A673 (cell line): ENCODE measurements at regions not wholly inside any gene's neighbourhood (a gene's known extent, or its start where the extent isn't known, plus 50 kb on each side); places are given as distances from the start of the nearest gene placed in this dataset.
"Not testable (repeated sequence)": the region's sequence is repeated elsewhere in the genome, so short reads cannot be mapped to it uniquely, and the experiment has no call there.

Experiments
- BruUV-seq: library from RNA; stranded (reverse); fragments of 400-500 nt; replicated peaks from 2 replicates; lab custom pipeline; 2021; lab: Mats Ljungman, UMichigan
- CTCF ChIA-PET: fragments of 300-600 bp; sonication (Branson Sonifier 250); formaldehyde crosslinking; loops from one replicate; lab custom pipeline; 2022; ENCODE audit warnings: antibody characterized with exemption; lab: Charles Lee
- POLR2A ChIA-PET: fragments of 300-600 bp; sonication (Branson Sonifier 250); formaldehyde crosslinking; loops from one replicate; lab custom pipeline; 2022; ENCODE audit warnings: antibody characterized with exemption; ENCODE audit not compliant: low non-redundant PET; lab: Charles Lee
- DNase-seq: peaks from one replicate; pipeline ENCODE4 v3.0.0-alpha.2; 2015; ENCODE audit warnings: low spot score
- H3K27ac ChIP-seq: fragments of 200-600 bp; sonication (generic); 2 replicates; pipeline ENCODE4 v1.5.1; 2016; ENCODE audit warnings: mixed run types, low read depth, mild to moderate bottlenecking, mixed read lengths, antibody characterized with exemption, low read length; ENCODE audit not compliant: poor library complexity, severe bottlenecking
- H3K27me3 ChIP-seq: fragments of 200-600 bp; sonication (generic); replicated peaks from 2 replicates; pipeline ENCODE4 v1.6.1; 2017; ENCODE audit warnings: mixed run types, low read depth, mild to moderate bottlenecking, mixed read lengths, antibody characterized with exemption, low read length; ENCODE audit not compliant: insufficient read depth, poor library complexity
- H3K36me3 ChIP-seq: fragments of 200-600 bp; sonication (generic); 2 replicates; pipeline ENCODE4 v1.6.1; 2016; ENCODE audit warnings: mixed run types, mild to moderate bottlenecking, mixed read lengths, antibody characterized with exemption, low read length; ENCODE audit not compliant: insufficient read depth, poor library complexity, severe bottlenecking
- H3K4me1 ChIP-seq: fragments of 200-600 bp; sonication (generic); 2 replicates; pipeline ENCODE4 v1.6.1; 2017; ENCODE audit warnings: mixed run types, mild to moderate bottlenecking, mixed read lengths, antibody characterized with exemption, low read length; ENCODE audit not compliant: insufficient read depth, poor library complexity, severe bottlenecking
- H3K4me3 ChIP-seq: fragments of 200-600 bp; sonication (generic); 2 replicates; pipeline ENCODE4 v1.5.1; 2016; ENCODE audit warnings: low read depth, mixed run types, mild to moderate bottlenecking, mixed read lengths, low read length; ENCODE audit not compliant: poor library complexity, severe bottlenecking
- H3K9me3 ChIP-seq: fragments of 200-600 bp; sonication (generic); 2 replicates; pipeline ENCODE4 v1.6.1; 2016; ENCODE audit warnings: mixed run types, low read depth, mild to moderate bottlenecking, mixed read lengths, antibody characterized with exemption, low read length; ENCODE audit not compliant: poor library complexity, severe bottlenecking
- EZH2 ChIP-seq: fragments of 200-600 bp; sonication (generic); IDR thresholded peaks from 2 replicates; pipeline ENCODE4 v1.6.1; 2017; ENCODE audit warnings: borderline replicate concordance, low read depth, mild to moderate bottlenecking, mixed read lengths, antibody characterized with exemption, low read length; ENCODE audit not compliant: poor library complexity, severe bottlenecking
- intact Hi-C: fragments of 100-400 bp; cut with micrococcal nuclease; formaldehyde crosslinking; loops from one replicate; pipeline ENCODE4 v1.10.0; 2022; ENCODE audit not compliant: unreplicated experiment
- TF ChIP-seq, protein P1 (sequence below): fragments of 300-800, 200-600 bp; sonication (generic); conservative IDR thresholded peaks from 2 replicates; pipeline ENCODE4 v1.5.1; 2017; ENCODE audit warnings: low read depth, mild to moderate bottlenecking, antibody characterized with exemption, low read length, moderate library complexity, mixed read lengths

- CTCF ChIA-PET = no interaction called here
- no TSS peak for BruUV-seq
- TF ChIP-seq EZH2 = no peak
- TF ChIP-seq, protein P1, sequence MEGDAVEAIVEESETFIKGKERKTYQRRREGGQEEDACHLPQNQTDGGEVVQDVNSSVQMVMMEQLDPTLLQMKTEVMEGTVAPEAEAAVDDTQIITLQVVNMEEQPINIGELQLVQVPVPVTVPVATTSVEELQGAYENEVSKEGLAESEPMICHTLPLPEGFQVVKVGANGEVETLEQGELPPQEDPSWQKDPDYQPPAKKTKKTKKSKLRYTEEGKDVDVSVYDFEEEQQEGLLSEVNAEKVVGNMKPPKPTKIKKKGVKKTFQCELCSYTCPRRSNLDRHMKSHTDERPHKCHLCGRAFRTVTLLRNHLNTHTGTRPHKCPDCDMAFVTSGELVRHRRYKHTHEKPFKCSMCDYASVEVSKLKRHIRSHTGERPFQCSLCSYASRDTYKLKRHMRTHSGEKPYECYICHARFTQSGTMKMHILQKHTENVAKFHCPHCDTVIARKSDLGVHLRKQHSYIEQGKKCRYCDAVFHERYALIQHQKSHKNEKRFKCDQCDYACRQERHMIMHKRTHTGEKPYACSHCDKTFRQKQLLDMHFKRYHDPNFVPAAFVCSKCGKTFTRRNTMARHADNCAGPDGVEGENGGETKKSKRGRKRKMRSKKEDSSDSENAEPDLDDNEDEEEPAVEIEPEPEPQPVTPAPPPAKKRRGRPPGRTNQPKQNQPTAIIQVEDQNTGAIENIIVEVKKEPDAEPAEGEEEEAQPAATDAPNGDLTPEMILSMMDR = no peak
- no peak for DNase-seq
- Histone ChIP-seq H3K4me3 (no peak overlapping the region), H3K27ac (no peak overlapping the region), H3K9me3 (no peaks in the 10 kb centered on the region), H3K4me1 (no peaks in the 10 kb centered on the region), H3K27me3 (no peaks in the 10 kb centered on the region), H3K36me3 (no peaks in the 10 kb centered on the region)
- intact Hi-C loops = no loop called here
- POLR2A ChIA-PET = no interaction called here
Measured at GRCh38 chrX:7485061-7485460, 337.1 kb upstream of the PUDP start.

DNA sequence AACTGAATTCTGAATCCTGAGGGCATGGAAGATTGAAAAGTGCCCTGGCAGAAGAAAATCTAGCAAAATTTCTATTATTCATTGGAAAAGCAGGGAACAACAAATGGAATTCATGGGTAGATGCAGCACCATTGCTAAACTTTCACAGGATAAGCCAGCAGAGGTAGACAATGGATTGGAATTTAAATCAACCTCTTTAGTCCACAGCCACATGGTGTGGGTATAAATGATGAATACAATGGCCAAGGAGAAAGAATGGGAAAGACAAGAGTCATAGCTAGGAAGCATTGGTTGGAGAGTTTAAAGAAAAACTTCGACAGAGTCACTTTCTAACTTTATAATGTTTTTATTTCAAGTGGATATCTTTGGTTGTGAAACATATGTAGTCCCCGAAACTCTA is 332.8 kb upstream of the PUDP start:
- Histone ChIP-seq H3K27me3 (no peaks in the 10 kb centered on the region), H3K9me3 (peaks cover 9% of the 10 kb centered on the region), H3K36me3 (no peaks in the 10 kb centered on the region), H3K27ac (no peak overlapping the region), H3K4me1 (no peaks in the 10 kb centered on the region), H3K4me3 (no peak overlapping the region)
- intact Hi-C loops = no loop called here
- CTCF ChIA-PET = no interaction called here
- TF ChIP-seq, protein P1 = no peak
- no peak for TF ChIP-seq EZH2
- no peak for DNase-seq
- POLR2A ChIA-PET = no interaction called here
- no TSS peak for BruUV-seq

- Histone ChIP-seq H3K27ac (no peak overlapping the region), H3K4me3 (no peak overlapping the region), H3K36me3 (no peaks in the 10 kb centered on the region), H3K4me1 (no peaks in the 10 kb centered on the region), H3K27me3 (no peaks in the 10 kb centered on the region), H3K9me3 (no peaks in the 10 kb centered on the region)
- intact Hi-C loops = no loop called here
- POLR2A ChIA-PET = no interaction called here
- no TSS peak for BruUV-seq
- DNase-seq = no peak
- TF ChIP-seq, protein P1 = no peak
- TF ChIP-seq EZH2 = no peak
- CTCF ChIA-PET = no interaction called here
Measured at GRCh38 chrX:7462110-7462509, 314.2 kb upstream of the PUDP start.

GRCh38 chrX:7461051-7461450 is 313.1 kb upstream of the PUDP start:
- DNase-seq, H3K36me3 ChIP-seq, BruUV-seq, CTCF ChIA-PET, H3K4me1 ChIP-seq, POLR2A ChIA-PET, H3K4me3 ChIP-seq, H3K27ac ChIP-seq, intact Hi-C loops, H3K27me3 ChIP-seq, H3K9me3 ChIP-seq: not testable (repeated sequence)
